ENCODE measurements at regions not wholly inside any gene's neighbourhood (a gene's known extent, or its start where the extent isn't known, plus 50 kb on each side); places are given as distances from the start of the nearest gene placed in this dataset.

DNA sequence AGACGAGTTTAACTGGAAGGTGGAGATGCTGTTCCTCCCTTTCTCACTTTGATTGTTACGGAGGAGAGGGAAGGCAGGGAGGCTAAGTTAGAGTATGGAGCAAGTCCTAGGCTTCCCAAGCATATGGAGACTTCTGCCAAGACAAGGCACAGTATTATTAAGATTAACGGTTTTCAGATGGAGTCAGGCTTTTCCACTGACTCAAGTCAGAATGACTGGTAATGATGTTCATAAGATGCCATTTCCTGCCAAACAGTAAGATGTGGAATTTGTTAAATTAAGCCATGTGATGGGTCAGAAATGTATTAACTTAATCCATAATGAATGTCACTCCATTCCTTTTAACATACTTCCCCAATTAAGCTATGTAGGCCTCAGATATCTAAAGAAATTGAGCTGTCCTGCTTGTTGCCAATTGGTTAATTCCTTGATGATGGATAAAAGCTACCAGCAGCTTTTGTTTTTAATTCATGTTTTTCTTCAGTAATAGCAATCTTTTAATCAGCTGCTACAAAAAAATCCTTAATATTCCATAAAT is 383.7 kb downstream of the ZNF521 start (continued):
- TF ChIP-seq, protein P1, sequence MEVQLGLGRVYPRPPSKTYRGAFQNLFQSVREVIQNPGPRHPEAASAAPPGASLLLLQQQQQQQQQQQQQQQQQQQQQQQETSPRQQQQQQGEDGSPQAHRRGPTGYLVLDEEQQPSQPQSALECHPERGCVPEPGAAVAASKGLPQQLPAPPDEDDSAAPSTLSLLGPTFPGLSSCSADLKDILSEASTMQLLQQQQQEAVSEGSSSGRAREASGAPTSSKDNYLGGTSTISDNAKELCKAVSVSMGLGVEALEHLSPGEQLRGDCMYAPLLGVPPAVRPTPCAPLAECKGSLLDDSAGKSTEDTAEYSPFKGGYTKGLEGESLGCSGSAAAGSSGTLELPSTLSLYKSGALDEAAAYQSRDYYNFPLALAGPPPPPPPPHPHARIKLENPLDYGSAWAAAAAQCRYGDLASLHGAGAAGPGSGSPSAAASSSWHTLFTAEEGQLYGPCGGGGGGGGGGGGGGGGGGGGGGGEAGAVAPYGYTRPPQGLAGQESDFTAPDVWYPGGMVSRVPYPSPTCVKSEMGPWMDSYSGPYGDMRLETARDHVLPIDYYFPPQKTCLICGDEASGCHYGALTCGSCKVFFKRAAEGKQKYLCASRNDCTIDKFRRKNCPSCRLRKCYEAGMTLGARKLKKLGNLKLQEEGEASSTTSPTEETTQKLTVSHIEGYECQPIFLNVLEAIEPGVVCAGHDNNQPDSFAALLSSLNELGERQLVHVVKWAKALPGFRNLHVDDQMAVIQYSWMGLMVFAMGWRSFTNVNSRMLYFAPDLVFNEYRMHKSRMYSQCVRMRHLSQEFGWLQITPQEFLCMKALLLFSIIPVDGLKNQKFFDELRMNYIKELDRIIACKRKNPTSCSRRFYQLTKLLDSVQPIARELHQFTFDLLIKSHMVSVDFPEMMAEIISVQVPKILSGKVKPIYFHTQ (CRISPR knock-in tag; IDR thresholded peaks at IDR 0.05): no peak
- TF ChIP-seq MYBL2 (CRISPR knock-in tag; IDR thresholded peaks at IDR 0.05) (no peak), JAZF1 (CRISPR knock-in tag; IDR thresholded peaks at IDR 0.05) (no peak), TEAD1 (CRISPR knock-in tag; IDR thresholded peaks at IDR 0.05) (no peak), JUN (CRISPR knock-in tag; IDR thresholded peaks at IDR 0.05) (no peak)

DNA sequence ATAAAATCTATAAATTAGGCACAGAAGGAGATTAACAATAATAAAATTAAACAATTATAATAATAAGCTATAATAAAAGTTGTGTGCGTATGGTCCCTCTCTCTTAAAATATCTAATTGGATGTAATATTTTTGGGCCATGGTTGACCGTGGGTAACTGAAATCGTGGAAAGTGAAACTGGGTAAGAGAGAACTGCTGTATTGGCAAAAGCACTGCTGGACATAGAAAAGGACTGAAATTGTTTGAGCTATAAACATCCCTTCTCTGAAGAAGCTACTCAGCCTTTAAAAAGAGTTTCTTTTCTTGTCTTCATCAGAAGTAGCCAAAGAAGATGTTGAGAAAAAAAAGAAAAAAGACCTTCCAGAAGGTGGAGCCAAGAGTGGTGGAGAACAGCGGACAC is 379.4 kb downstream of the ZNF521 start:
- no peak overlapping the region for H3K4me3 Mint-ChIP-seq
- TF ChIP-seq, protein P2, sequence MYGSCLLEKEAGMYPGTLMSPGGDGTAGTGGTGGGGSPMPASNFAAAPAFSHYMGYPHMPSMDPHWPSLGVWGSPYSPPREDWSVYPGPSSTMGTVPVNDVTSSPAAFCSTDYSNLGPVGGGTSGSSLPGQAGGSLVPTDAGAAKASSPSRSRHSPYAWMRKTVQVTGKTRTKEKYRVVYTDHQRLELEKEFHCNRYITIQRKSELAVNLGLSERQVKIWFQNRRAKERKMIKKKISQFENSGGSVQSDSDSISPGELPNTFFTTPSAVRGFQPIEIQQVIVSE (CRISPR knock-in tag; IDR thresholded peaks at IDR 0.05; ENCODE audit: borderline replicate concordance): no peak
- TF ChIP-seq FOXK1 (CRISPR knock-in tag; IDR thresholded peaks at IDR 0.05) (no peak), OVOL2 (CRISPR knock-in tag; IDR thresholded peaks at IDR 0.05; ENCODE audit: borderline replicate concordance) (no peak), ZNF416 (CRISPR knock-in tag; IDR thresholded peaks at IDR 0.05) (no peak)
- H3K36me3 Mint-ChIP-seq: no peaks in the 10 kb centered on the region
- CTCF ChIA-PET: no interaction called here
- peaks cover 4% of the 10 kb centered on the region; the same call in 1 of the 2 replicates for H3K4me1 Mint-ChIP-seq
- POLR2A ChIA-PET: no interaction called here
- DNase-seq (ENCODE audit: low spot score): no peak
- H3K27me3 Mint-ChIP-seq (ENCODE audit: low read depth): no peaks in the 10 kb centered on the region; the same call in none of the 2 replicates
- peaks cover 3% of the 10 kb centered on the region; the same call in 1 of the 2 replicates for H3K9me3 Mint-ChIP-seq
- no peak for ATAC-seq
- no peak overlapping the region for H3K27ac Mint-ChIP-seq

DNA sequence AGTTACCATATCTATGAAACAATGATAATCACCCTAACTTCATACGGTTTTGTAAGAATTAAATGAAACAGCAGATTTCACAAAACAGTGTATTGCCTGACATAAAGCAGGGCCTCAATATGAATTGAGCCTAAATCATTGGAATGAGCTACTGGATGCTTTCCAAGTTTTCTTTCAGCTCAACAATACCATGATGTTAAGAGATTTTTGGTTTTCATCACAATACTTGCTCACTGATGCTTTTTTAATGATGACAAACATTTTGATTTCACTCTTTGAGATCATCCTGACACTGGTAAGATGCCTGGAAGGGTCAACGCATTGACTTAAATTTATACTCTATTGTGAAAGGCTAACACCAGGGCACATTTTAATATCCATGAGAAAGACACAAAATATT is 377.5 kb downstream of the ZNF521 start:
- H3K9me3 Mint-ChIP-seq: no peaks in the 10 kb centered on the region
- TF ChIP-seq ZBTB21 (CRISPR knock-in tag; IDR thresholded peaks at IDR 0.05; ENCODE audit: borderline replicate concordance) (no peak), ZNF138 (CRISPR knock-in tag; conservative IDR thresholded peaks at IDR 0.05) (no peak)
- H3K4me1 Mint-ChIP-seq: peaks cover 13% of the 10 kb centered on the region
- POLR2A ChIA-PET: no interaction called here
- DNase-seq (ENCODE audit: low spot score): no peak
- no peak for ATAC-seq
- no peak overlapping the region for H3K27ac Mint-ChIP-seq
- H3K4me3 Mint-ChIP-seq: no peak overlapping the region
- CTCF ChIA-PET: no interaction called here
- no peaks in the 10 kb centered on the region; the same call in none of the 2 replicates for H3K27me3 Mint-ChIP-seq (ENCODE audit: low read depth)
- no peaks in the 10 kb centered on the region for H3K36me3 Mint-ChIP-seq

- Mint-ChIP-seq H3K36me3 (no peaks in the 10 kb centered on the region), H3K4me1 (peaks cover 21% of the 10 kb centered on the region), H3K9me3 (no peaks in the 10 kb centered on the region), H3K27me3 (ENCODE audit: low read depth) (peaks cover 6% of the 10 kb centered on the region), H3K27ac (no peak overlapping the region), H3K4me3 (no peak overlapping the region)
- DNase-seq (ENCODE audit: low spot score): no peak
- ATAC-seq: no peak
- POLR2A ChIA-PET: no interaction called here
- CTCF ChIA-PET: interaction anchor here (0.9 kb wide), 1 partner anchor 11 kb away, joined by 3 read pairs; no protein-coding TSS in a partner anchor
- TF ChIP-seq PRRX2 (CRISPR knock-in tag; IDR thresholded peaks at IDR 0.05) (no peak), ZNF532 (CRISPR knock-in tag; IDR thresholded peaks at IDR 0.05; ENCODE audit: borderline replicate concordance) (no peak), SMAD3 (CRISPR knock-in tag; IDR thresholded peaks at IDR 0.05; ENCODE audit: borderline replicate concordance) (no peak), ZNF425 (CRISPR knock-in tag; conservative IDR thresholded peaks at IDR 0.05) (no peak), USF2 (CRISPR knock-in tag; IDR thresholded peaks at IDR 0.05) (no peak), ZNF396 (CRISPR knock-in tag; IDR thresholded peaks at IDR 0.05; ENCODE audit: borderline replicate concordance) (no peak), IRF2 (CRISPR knock-in tag; IDR thresholded peaks at IDR 0.05; ENCODE audit: borderline replicate concordance, low read depth) (no peak), SP1 (CRISPR knock-in tag; conservative IDR thresholded peaks at IDR 0.05) (no peak)
Measured at GRCh38 chr18:24975496-24976372, 376.2 kb downstream of the ZNF521 start.

Measured in WTC11 (cell line).